H1 (cell line): ENCODE measurements at regions not wholly inside any gene's neighbourhood (a gene's known extent, or its start where the extent isn't known, plus 50 kb on each side); places are given as distances from the start of the nearest gene placed in this dataset.
A peak's percentile ranks its signal among the peaks of the same experiment; 100 is the strongest.
"Not testable (repeated sequence)": the region's sequence is repeated elsewhere in the genome, so short reads cannot be mapped to it uniquely, and the experiment has no call there.

Source experiments
- CTCF ChIA-PET: fragments of 300-600 bp; sonication (Branson Sonifier 250); formaldehyde crosslinking; loops from one replicate; lab custom pipeline; 2021; ENCODE audit not compliant: partially characterized antibody; lab: Charles Lee
- POLR2A ChIA-PET: fragments of 300-600 bp; sonication (Branson Sonifier 250); formaldehyde crosslinking; loops from one replicate; lab custom pipeline; 2021; ENCODE audit warnings: inconsistent platforms; ENCODE audit not compliant: partially characterized antibody; lab: Charles Lee
- DNase-seq, 2 experiments: peaks; one replicate each; pipeline versions ENCODE4 v3.0.0 to v3.0.0-alpha.2; 2010 to 2022; ENCODE audit warnings: low spot score in 2 of 2, low read depth in 1 of 2, mixed read lengths in 1 of 2
- FAIRE-seq: peaks from 2 replicates; lab custom pipeline; 2011; peaks lifted over from hg19 to GRCh38; lab: Jason Lieb, UNC
- H2AFZ ChIP-seq: 2 replicates; pipeline ENCODE4 v1.8.1; 2012; ENCODE audit warnings: low read length, inconsistent platforms
- H2AK5ac ChIP-seq: 2 replicates; pipeline ENCODE4 v1.6.1; 2013; ENCODE audit warnings: low read depth, low read length
- H2BK120ac ChIP-seq: replicated peaks from 2 replicates; pipeline ENCODE3; 2013; ENCODE audit warnings: low read depth, low read length, inconsistent platforms
- H2BK12ac ChIP-seq: 2 replicates; pipeline ENCODE4 v1.6.1; 2013; ENCODE audit warnings: low read depth, low read length
- H2BK15ac ChIP-seq: 2 replicates; pipeline ENCODE4 v1.6.1; 2013; ENCODE audit warnings: low read length
- H2BK20ac ChIP-seq: 2 replicates; pipeline ENCODE4 v1.6.1; 2013; ENCODE audit warnings: low read length
- H2BK5ac ChIP-seq: 2 replicates; pipeline ENCODE4 v1.6.1; 2013; ENCODE audit warnings: low read depth, low read length
- H3K14ac ChIP-seq: 2 replicates; pipeline ENCODE4 v1.6.1; 2013; ENCODE audit warnings: inconsistent platforms; ENCODE audit not compliant: insufficient read length
- H3K18ac ChIP-seq: 2 replicates; pipeline ENCODE4 v1.6.1; 2013; ENCODE audit warnings: low read length; ENCODE audit errors: extremely low read depth
- H3K23ac ChIP-seq: 2 replicates; pipeline ENCODE4 v1.6.1; 2013; ENCODE audit warnings: inconsistent platforms; ENCODE audit not compliant: insufficient read length
- H3K23me2 ChIP-seq: 2 replicates; pipeline ENCODE4 v1.6.1; 2013; ENCODE audit warnings: low read depth, low read length
- H3K27ac ChIP-seq: 2 replicates; pipeline ENCODE4 v1.6.1; 2011; ENCODE audit warnings: low read depth, low read length, inconsistent platforms
- H3K27me3 ChIP-seq, 4 experiments: replicated peaks in 1 of 4; 1 replicate in 1 of 4; 2 replicates in 3 of 4; pipeline versions ENCODE4 v1.6.1 to v1.8.1; 2011 to 2013; ENCODE audit warnings: low read length in 3 of 4, mild to moderate bottlenecking in 3 of 4, inconsistent platforms in 2 of 4, mixed read lengths in 2 of 4, moderate library complexity in 1 of 4; ENCODE audit not compliant: control insufficient read depth in 3 of 4, insufficient read depth in 3 of 4; ENCODE audit errors: extremely low read depth in 1 of 4
- H3K36me3 ChIP-seq, 4 experiments: 2 replicates each; pipeline versions ENCODE4 v1.6.1 to v1.8.1; 2011 to 2013; ENCODE audit warnings: mild to moderate bottlenecking in 4 of 4, low read length in 3 of 4, moderate library complexity in 2 of 4, control low read depth in 1 of 4, inconsistent platforms in 1 of 4; ENCODE audit not compliant: insufficient read depth in 4 of 4, control insufficient read depth in 2 of 4
- H3K4ac ChIP-seq: replicated peaks from 2 replicates; pipeline ENCODE3; 2013; ENCODE audit warnings: low read length, low read depth, mixed read lengths, inconsistent platforms; ENCODE audit not compliant: insufficient read length
- H3K4me1 ChIP-seq, 4 experiments: replicated peaks in 1 of 4; 1 replicate in 1 of 4; 2 replicates in 3 of 4; pipeline versions ENCODE4 v1.6.1 to v1.8.1; 2011 to 2013; ENCODE audit warnings: low read length in 3 of 4, inconsistent platforms in 2 of 4, mixed read lengths in 1 of 4; ENCODE audit not compliant: insufficient read depth in 4 of 4, control insufficient read depth in 3 of 4
- H3K4me2 ChIP-seq, 2 experiments: 2 replicates each; pipeline versions ENCODE4 v1.6.1 to v1.8.1; 2011 to 2013; ENCODE audit warnings: low read depth in 2 of 2, low read length in 2 of 2, control low read depth in 1 of 2, inconsistent platforms in 1 of 2, mild to moderate bottlenecking in 1 of 2; ENCODE audit not compliant: insufficient read depth in 1 of 2
- H3K4me3 ChIP-seq, 4 experiments: fragments of 200-600, 300-600 bp in 1 of 4; sonication (generic), shearing (Covaris generic), sonication (Bioruptor Twin) in 1 of 4; 2 replicates each; pipeline versions ENCODE4 v1.5.1 to v1.8.1; 2011 to 2016; ENCODE audit warnings: low read length in 4 of 4, low read depth in 3 of 4, control low read depth in 2 of 4, inconsistent platforms in 2 of 4, mild to moderate bottlenecking in 2 of 4, mixed read lengths in 1 of 4, moderate library complexity in 1 of 4; ENCODE audit not compliant: insufficient read depth in 2 of 4; ENCODE audit errors: extremely low read depth in 1 of 4
- H3K56ac ChIP-seq: replicated peaks from 2 replicates; pipeline ENCODE3; 2013; ENCODE audit warnings: low read depth, mild to moderate bottlenecking, mixed read lengths, low read length, inconsistent platforms; ENCODE audit not compliant: insufficient read length
- H3K79me1 ChIP-seq: 2 replicates; pipeline ENCODE4 v1.6.1; 2013; ENCODE audit warnings: low read depth, low read length, control low read depth
- H3K79me2 ChIP-seq, 2 experiments: 2 replicates each; pipeline versions ENCODE4 v1.6.1 to v1.8.1; 2012 to 2013; ENCODE audit warnings: low read length in 2 of 2, mild to moderate bottlenecking in 2 of 2, inconsistent platforms in 1 of 2; ENCODE audit not compliant: insufficient read depth in 2 of 2, control insufficient read depth in 1 of 2
- H3K9ac ChIP-seq, 4 experiments: replicated peaks in 1 of 4; 1 replicate in 1 of 4; 2 replicates in 3 of 4; pipeline versions ENCODE4 v1.6.1 to v1.8.1; 2011 to 2013; ENCODE audit warnings: low read depth in 3 of 4, low read length in 3 of 4, control low read depth in 2 of 4, mild to moderate bottlenecking in 2 of 4, moderate library complexity in 2 of 4, inconsistent platforms in 1 of 4; ENCODE audit errors: extremely low read depth in 1 of 4
- H3K9me3 ChIP-seq, 2 experiments: 2 replicates each; pipeline versions ENCODE4 v1.6.1 to v1.8.1; 2012 to 2013; ENCODE audit warnings: mild to moderate bottlenecking in 2 of 2, moderate library complexity in 2 of 2, control low read depth in 1 of 2, inconsistent platforms in 1 of 2, low read depth in 1 of 2, low read length in 1 of 2, mixed read lengths in 1 of 2; ENCODE audit not compliant: insufficient read depth in 2 of 2
- H4K20me1 ChIP-seq, 2 experiments: replicated peaks in 1 of 2; 2 replicates each; pipeline versions ENCODE3 to v1.8.1; 2011 to 2013; ENCODE audit warnings: inconsistent platforms in 2 of 2, low read length in 2 of 2, mild to moderate bottlenecking in 1 of 2; ENCODE audit not compliant: insufficient read depth in 2 of 2, control insufficient read depth in 1 of 2
- H4K5ac ChIP-seq: 2 replicates; pipeline ENCODE4 v1.6.1; 2013; ENCODE audit warnings: low read length, low read depth, mixed read lengths, inconsistent platforms; ENCODE audit not compliant: insufficient read length
- H4K8ac ChIP-seq: 2 replicates; pipeline ENCODE4 v1.8.0; 2013; ENCODE audit warnings: mild to moderate bottlenecking, moderate library complexity, low read length, inconsistent platforms; ENCODE audit not compliant: insufficient read depth; ENCODE audit errors: extremely low read depth
- H4K91ac ChIP-seq: replicated peaks from 2 replicates; pipeline ENCODE3; 2013; ENCODE audit warnings: low read length, mixed read lengths, inconsistent platforms; ENCODE audit not compliant: insufficient read length
- WGBS, 2 experiments: shearing (Covaris generic) in 1 of 2; methylation state at CpG; one replicate each; pipeline versions ENCODE4 v1.1.6 to v1.1.7; 2013 to 2015; ENCODE audit warnings: low lambda C conversion rate in 2 of 2, mixed read lengths in 2 of 2, inconsistent platforms in 1 of 2, low coverage in 1 of 2, missing lambda C conversion rate in 1 of 2; ENCODE audit not compliant: insufficient replicate concordance in 2 of 2, insufficient coverage in 1 of 2, insufficient read length in 1 of 2; ENCODE audit errors: extremely low coverage in 1 of 2, missing lambda C conversion rate in 1 of 2; 5-methylcytosine and 5-hydroxymethylcytosine counted together

DNA sequence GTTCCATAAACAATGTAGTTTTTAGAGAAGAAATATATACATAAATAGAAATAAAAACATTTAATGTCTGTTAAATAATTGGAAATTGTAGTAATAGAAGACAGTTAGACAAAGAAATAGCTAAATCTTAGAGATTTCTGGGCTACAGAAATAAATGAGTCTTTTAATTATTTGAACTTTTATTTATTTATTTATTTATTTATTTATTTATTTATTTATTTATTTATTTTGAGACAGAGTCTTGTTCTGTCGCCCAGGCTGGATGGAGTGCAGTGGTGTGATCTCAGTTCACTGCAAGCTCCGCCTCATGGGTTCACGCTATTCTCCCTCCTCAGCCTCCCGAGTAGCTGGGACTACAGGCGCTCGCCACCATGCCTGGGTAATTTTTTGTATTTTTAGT is 486.0 kb upstream of the SLITRK5 start:
- H2BK20ac ChIP-seq, H3K9ac ChIP-seq, H4K20me1 ChIP-seq, H3K18ac ChIP-seq, H3K36me3 ChIP-seq, H4K91ac ChIP-seq, H3K4me2 ChIP-seq, H2AK5ac ChIP-seq, H3K79me1 ChIP-seq, H3K14ac ChIP-seq, H4K8ac ChIP-seq, H3K4ac ChIP-seq, FAIRE-seq, H3K4me3 ChIP-seq, H2BK5ac ChIP-seq, H2BK120ac ChIP-seq, H2AFZ ChIP-seq, H3K56ac ChIP-seq, H4K5ac ChIP-seq, H3K79me2 ChIP-seq, H3K23me2 ChIP-seq, H3K4me1 ChIP-seq, POLR2A ChIA-PET, H3K23ac ChIP-seq, H2BK15ac ChIP-seq, DNase-seq, H3K27me3 ChIP-seq, H3K9me3 ChIP-seq, H3K27ac ChIP-seq: not testable (repeated sequence)
- 0 out of 2 replicates have a peak overlapping the region, but pooled peaks have one; percentile 27 for H2BK12ac ChIP-seq
- WGBS, 2 experiments: 98% methylated on average over 6 of the region's 6 CpGs; no CpG with 5 or more reads in 1 of the 2 experiments
- CTCF ChIA-PET: interaction anchor here (1.8 kb wide), 1 partner anchor 315 kb away, joined by 4 read pairs; no protein-coding TSS in a partner anchor

DNA sequence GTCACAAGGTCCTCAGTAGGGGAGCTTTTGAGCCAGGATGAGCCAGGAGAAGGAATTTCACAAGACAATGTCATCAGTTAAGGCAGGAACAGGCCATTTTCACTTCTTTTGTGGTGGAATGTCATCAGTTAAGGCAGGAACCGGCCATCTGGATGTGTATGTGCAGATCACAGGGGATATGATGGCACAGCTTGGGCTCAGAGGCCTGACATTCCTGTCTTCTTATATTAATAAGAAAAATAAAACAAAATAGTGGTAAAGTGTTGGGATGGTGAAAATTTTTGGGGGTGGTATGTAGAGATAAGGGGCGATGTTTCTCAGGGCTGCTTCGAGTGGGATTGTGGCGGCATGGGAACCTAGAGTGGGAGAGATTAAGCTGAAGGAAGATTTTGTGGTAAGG is 484.5 kb upstream of the SLITRK5 start:
- H3K4me2 ChIP-seq, DNase-seq, H2BK120ac ChIP-seq, H4K20me1 ChIP-seq, H3K27ac ChIP-seq, H3K27me3 ChIP-seq, H2AK5ac ChIP-seq, H2AFZ ChIP-seq, H3K18ac ChIP-seq, H3K9ac ChIP-seq, H3K79me1 ChIP-seq, H3K4me1 ChIP-seq, H3K4ac ChIP-seq, H3K9me3 ChIP-seq, H3K14ac ChIP-seq, FAIRE-seq, H4K5ac ChIP-seq, H3K56ac ChIP-seq, H2BK20ac ChIP-seq, H3K79me2 ChIP-seq, H4K8ac ChIP-seq, H3K4me3 ChIP-seq, H3K23me2 ChIP-seq, H2BK12ac ChIP-seq, POLR2A ChIA-PET, H3K23ac ChIP-seq, H2BK15ac ChIP-seq, H2BK5ac ChIP-seq, H3K36me3 ChIP-seq, H4K91ac ChIP-seq: not testable (repeated sequence)
- WGBS, 2 experiments: 77% methylated on average over 4 of the region's 4 CpGs; no CpG with 5 or more reads in 1 of the 2 experiments
- CTCF ChIA-PET: interaction anchor here (1.8 kb wide), 1 partner anchor 316 kb away, joined by 4 read pairs; no protein-coding TSS in a partner anchor
